ENCODE measurements at regions not wholly inside any gene's neighbourhood (a gene's known extent, or its start where the extent isn't known, plus 50 kb on each side); places are given as distances from the start of the nearest gene placed in this dataset.
"Not testable (repeated sequence)": the region's sequence is repeated elsewhere in the genome, so short reads cannot be mapped to it uniquely, and the experiment has no call there.

DNA sequence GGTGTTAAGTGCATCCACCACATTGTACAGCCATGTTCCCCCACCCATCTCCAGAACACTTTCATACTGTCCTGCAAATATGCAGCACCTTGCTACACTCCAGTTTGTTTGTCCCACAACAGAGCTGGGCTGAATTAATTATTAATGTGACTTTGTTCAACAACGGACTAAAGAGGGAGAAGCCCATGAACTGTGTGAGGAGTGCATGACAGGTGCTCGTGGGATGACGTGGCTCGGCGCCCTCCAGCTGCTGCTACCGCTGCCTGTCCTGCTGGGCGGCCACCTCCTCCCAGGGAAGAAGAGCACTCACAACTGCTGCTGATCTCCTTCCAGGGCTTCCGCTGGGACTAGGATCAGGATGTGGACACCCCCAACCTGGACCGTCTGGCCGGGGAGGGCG is 111.2 kb upstream of the DEFB108B start:
- H3K36me3 Mint-ChIP-seq (ENCODE audit: low read depth); H3K4me3 Mint-ChIP-seq (ENCODE audit: unreplicated experiment); H3K9me3 Mint-ChIP-seq (ENCODE audit: low read depth); DNase-seq (ENCODE audit: low spot score); H3K4me1 Mint-ChIP-seq (ENCODE audit: low read depth); H3K27ac Mint-ChIP-seq (ENCODE audit: unreplicated experiment): not testable (repeated sequence)
- H3K27me3 Mint-ChIP-seq (ENCODE audit: low read depth) = peaks cover 16% of the 10 kb centered on the region

DNA sequence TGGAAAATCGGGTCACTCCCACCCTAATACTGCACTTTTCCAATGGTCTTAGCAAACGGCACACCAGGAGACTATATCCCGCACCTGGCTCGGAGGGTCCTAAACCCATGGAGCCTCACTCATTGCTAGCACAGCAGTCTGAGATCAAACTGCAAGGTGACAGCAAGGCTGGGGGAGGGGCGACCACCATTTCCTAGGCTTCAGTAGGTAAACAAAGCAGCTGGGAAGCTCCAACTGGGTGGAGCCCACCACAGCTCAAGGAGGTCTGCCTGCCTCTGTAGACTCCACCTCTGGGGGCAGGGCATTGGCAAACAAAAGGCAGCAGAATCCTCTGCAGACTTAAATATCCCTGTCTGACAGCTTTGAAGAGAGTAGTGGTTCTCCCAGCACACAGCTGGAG is 109.0 kb upstream of the DEFB108B start:
- H3K36me3 Mint-ChIP-seq (ENCODE audit: low read depth); DNase-seq (ENCODE audit: low spot score); H3K4me3 Mint-ChIP-seq (ENCODE audit: unreplicated experiment); H3K27ac Mint-ChIP-seq (ENCODE audit: unreplicated experiment); H3K4me1 Mint-ChIP-seq (ENCODE audit: low read depth); H3K9me3 Mint-ChIP-seq (ENCODE audit: low read depth): not testable (repeated sequence)
- peaks cover 19% of the 10 kb centered on the region for H3K27me3 Mint-ChIP-seq (ENCODE audit: low read depth)

DNA sequence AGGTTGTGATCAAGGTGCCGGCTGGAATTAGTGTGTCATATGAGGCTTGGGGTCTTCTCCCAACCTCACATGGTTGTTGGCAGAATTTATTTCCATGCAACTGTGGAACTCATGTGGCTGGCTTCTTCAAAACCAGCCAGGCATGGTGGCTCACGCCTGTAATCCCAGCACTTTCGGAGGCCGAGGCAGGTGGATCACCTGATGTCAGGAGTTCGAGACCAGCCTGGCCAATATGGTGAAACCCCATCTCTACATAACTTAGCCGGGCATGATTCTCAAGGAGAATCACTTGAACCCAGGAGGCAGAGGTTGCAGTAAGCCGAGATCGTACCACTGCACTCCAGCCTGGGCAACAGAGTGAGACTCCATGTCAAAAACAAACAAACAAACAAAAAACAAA is 102.3 kb upstream of the DEFB108B start:
- H3K27ac Mint-ChIP-seq (ENCODE audit: unreplicated experiment); H3K9me3 Mint-ChIP-seq (ENCODE audit: low read depth); H3K4me3 Mint-ChIP-seq (ENCODE audit: unreplicated experiment); H3K4me1 Mint-ChIP-seq (ENCODE audit: low read depth); DNase-seq (ENCODE audit: low spot score); H3K36me3 Mint-ChIP-seq (ENCODE audit: low read depth): not testable (repeated sequence)
- H3K27me3 Mint-ChIP-seq (ENCODE audit: low read depth) = peaks cover 13% of the 10 kb centered on the region

DNA sequence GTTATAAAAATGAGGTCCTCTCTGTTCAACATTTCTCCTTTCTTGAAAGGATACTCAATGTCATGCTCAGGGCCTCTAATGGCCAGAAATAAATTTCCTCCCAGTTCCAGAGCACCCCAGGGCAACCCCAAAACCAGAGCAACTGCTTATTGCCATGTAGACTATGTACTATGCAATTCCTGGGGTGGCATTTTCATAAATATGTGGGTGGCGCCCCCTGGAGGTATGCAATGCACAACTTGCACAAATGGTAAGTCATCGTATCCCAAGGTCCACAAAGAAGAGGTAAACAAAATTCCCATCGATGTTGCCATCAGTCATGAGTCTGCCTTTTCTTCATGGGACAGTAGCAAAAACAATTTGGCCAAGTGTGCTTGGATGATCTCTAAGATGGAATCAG is 98.6 kb upstream of the DEFB108B start:
- H3K4me3 Mint-ChIP-seq (ENCODE audit: unreplicated experiment); H3K36me3 Mint-ChIP-seq (ENCODE audit: low read depth); H3K4me1 Mint-ChIP-seq (ENCODE audit: low read depth); H3K27ac Mint-ChIP-seq (ENCODE audit: unreplicated experiment); H3K9me3 Mint-ChIP-seq (ENCODE audit: low read depth); DNase-seq (ENCODE audit: low spot score): not testable (repeated sequence)
- peaks cover 13% of the 10 kb centered on the region for H3K27me3 Mint-ChIP-seq (ENCODE audit: low read depth)

DNA sequence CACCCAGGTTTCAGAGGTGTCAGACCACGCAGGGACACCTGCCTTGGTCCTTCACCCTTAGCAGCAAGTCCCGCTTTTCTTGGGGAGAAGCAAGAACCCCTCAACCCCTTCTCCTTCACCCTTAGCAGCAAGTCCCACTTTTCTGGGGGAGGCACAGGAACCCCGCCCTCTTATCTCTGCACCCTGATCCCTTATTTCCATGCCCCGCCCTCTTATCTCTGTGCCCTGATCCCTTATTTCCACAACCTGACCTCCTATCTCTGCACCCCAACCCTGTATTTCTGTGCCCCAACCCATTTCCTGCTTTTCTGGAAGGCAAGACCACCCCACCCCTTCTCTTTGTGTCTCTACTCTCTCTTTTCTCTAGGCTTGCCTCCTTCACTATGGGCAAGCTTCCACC is 94.7 kb upstream of the DEFB108B start:
- not testable (repeated sequence) for DNase-seq (ENCODE audit: low spot score); H3K27ac Mint-ChIP-seq (ENCODE audit: unreplicated experiment); H3K9me3 Mint-ChIP-seq (ENCODE audit: low read depth); H3K36me3 Mint-ChIP-seq (ENCODE audit: low read depth); H3K4me3 Mint-ChIP-seq (ENCODE audit: unreplicated experiment); H3K4me1 Mint-ChIP-seq (ENCODE audit: low read depth)
- peaks cover 28% of the 10 kb centered on the region for H3K27me3 Mint-ChIP-seq (ENCODE audit: low read depth)

DNA sequence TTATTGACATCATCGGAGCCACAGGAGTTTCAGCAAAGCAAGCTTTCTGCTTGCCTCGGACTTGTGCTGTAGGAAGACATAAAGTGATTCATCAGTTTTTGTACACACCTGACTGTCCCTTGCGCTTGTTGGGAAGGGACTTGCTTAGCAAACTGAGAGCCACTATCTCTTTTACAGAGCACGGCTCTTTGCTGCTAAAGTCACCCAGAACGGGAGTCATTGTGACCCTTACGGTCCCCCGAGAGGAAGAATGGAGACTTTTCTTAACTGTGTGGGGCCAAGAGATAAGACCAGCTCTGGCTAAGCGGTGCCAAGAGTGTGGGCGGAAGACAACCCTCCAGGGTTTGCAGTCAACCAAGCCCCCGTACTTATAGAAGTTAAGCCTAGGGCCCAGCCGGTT is 89.6 kb upstream of the DEFB108B start:
- H3K4me3 Mint-ChIP-seq (ENCODE audit: unreplicated experiment); H3K9me3 Mint-ChIP-seq (ENCODE audit: low read depth); DNase-seq (ENCODE audit: low spot score); H3K27ac Mint-ChIP-seq (ENCODE audit: unreplicated experiment); H3K4me1 Mint-ChIP-seq (ENCODE audit: low read depth); H3K36me3 Mint-ChIP-seq (ENCODE audit: low read depth): not testable (repeated sequence)
- peaks cover 32% of the 10 kb centered on the region for H3K27me3 Mint-ChIP-seq (ENCODE audit: low read depth)

DNA sequence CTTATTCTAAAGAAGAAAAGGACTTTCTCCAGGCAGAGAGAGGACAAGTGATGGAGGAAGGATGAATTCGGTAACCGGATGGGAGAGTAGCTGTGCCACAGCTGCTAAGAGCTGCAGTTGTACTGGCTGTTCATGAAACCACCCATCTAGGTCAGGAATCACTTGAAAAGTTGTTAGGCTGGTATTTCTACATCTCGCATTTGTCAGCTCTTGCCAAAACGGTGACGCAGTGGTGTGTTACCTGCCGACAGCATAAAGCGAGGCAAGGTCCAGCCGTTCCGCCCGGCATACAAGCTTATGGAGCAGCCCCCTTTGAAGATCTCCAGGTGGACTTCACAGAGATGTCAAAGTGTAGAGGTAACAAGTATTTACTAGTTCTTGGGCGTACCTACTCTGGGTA is 87.3 kb upstream of the DEFB108B start:
- not testable (repeated sequence) for H3K27ac Mint-ChIP-seq (ENCODE audit: unreplicated experiment); DNase-seq (ENCODE audit: low spot score); H3K9me3 Mint-ChIP-seq (ENCODE audit: low read depth); H3K36me3 Mint-ChIP-seq (ENCODE audit: low read depth); H3K4me3 Mint-ChIP-seq (ENCODE audit: unreplicated experiment); H3K4me1 Mint-ChIP-seq (ENCODE audit: low read depth)
- H3K27me3 Mint-ChIP-seq (ENCODE audit: low read depth) = peaks cover 36% of the 10 kb centered on the region

DNA sequence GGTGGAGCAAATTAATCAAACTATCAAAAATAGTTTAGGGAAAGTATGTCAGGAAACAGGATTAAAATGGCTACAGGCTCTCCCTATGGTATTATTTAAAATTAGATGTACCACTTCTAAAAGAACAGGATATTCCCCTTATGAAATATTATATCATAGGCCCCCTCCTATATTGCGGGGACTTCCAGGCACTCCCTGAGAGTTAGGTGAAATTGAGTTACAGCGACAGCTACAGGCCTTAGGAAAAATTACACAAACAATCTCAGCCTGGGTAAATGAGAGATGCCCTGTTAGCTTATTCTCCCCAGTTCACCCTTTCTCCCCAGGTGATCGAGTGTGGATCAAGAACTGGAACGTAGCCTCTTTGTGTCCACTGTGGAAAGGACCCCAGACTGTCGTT is 86.7 kb upstream of the DEFB108B start:
- peaks cover 39% of the 10 kb centered on the region for H3K27me3 Mint-ChIP-seq (ENCODE audit: low read depth)
- H3K4me1 Mint-ChIP-seq (ENCODE audit: low read depth); H3K27ac Mint-ChIP-seq (ENCODE audit: unreplicated experiment); H3K9me3 Mint-ChIP-seq (ENCODE audit: low read depth); H3K4me3 Mint-ChIP-seq (ENCODE audit: unreplicated experiment); H3K36me3 Mint-ChIP-seq (ENCODE audit: low read depth); DNase-seq (ENCODE audit: low spot score): not testable (repeated sequence)
- TF ChIP-seq, protein P1, sequence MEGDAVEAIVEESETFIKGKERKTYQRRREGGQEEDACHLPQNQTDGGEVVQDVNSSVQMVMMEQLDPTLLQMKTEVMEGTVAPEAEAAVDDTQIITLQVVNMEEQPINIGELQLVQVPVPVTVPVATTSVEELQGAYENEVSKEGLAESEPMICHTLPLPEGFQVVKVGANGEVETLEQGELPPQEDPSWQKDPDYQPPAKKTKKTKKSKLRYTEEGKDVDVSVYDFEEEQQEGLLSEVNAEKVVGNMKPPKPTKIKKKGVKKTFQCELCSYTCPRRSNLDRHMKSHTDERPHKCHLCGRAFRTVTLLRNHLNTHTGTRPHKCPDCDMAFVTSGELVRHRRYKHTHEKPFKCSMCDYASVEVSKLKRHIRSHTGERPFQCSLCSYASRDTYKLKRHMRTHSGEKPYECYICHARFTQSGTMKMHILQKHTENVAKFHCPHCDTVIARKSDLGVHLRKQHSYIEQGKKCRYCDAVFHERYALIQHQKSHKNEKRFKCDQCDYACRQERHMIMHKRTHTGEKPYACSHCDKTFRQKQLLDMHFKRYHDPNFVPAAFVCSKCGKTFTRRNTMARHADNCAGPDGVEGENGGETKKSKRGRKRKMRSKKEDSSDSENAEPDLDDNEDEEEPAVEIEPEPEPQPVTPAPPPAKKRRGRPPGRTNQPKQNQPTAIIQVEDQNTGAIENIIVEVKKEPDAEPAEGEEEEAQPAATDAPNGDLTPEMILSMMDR (IDR thresholded peaks at IDR 0.05) = peak; percentile 52

DNA sequence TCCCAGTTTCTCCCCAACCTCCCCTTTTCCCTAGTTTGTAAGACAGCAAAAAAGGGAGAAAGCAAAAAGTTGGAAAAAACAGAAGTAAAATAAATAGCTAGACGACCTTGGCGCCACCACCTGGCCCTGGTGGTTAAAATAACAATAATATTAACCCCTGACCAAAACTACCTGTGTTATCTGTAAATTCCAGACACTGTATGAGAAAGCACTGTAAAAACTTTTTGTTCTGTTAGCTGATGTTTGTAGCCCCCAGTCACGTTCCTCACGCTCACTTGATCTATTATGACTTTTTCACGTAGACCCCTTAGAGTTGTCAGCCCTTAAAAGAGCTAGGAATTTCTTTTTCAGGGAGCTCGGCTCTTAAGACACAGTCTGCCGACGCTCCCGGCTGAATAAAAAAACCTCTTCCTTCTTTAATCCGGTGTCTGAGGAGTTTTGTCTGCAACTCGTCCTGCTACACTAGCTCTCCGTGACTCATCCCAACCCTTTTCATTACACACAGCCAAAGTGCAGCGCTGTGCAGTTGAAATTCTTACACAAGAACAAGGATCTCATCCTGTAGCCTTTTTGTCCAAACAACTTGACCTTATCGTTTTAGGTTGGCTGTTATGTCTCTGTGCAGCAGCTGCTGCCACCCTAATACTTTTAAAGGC is 83.9 kb upstream of the DEFB108B start:
- not testable (repeated sequence) for H3K9me3 Mint-ChIP-seq (ENCODE audit: low read depth); H3K4me1 Mint-ChIP-seq (ENCODE audit: low read depth); H3K36me3 Mint-ChIP-seq (ENCODE audit: low read depth); DNase-seq (ENCODE audit: low spot score); H3K27ac Mint-ChIP-seq (ENCODE audit: unreplicated experiment); H3K4me3 Mint-ChIP-seq (ENCODE audit: unreplicated experiment)
- peaks cover 51% of the 10 kb centered on the region for H3K27me3 Mint-ChIP-seq (ENCODE audit: low read depth)

DNA sequence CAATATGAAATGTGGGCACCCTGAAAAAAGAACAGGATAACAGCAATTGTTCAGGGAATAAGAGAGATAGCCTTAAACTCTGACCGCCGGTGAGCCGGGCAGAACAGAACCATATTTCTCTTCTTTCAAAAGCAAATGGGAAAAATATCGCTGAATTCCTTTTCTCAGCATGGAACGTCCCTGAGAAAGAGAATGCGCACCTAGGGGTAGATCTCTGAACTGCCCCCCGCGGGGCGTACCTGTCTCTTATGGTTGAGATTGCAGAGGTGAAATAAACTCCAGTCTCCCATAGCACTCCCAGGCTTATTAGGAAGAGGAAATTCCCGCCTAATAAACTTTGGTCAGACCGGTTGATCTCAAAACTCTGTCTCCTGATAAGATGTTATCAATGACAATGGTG is 82.1 kb upstream of the DEFB108B start:
- H3K36me3 Mint-ChIP-seq (ENCODE audit: low read depth); H3K9me3 Mint-ChIP-seq (ENCODE audit: low read depth); H3K4me1 Mint-ChIP-seq (ENCODE audit: low read depth); H3K27ac Mint-ChIP-seq (ENCODE audit: unreplicated experiment); DNase-seq (ENCODE audit: low spot score); H3K4me3 Mint-ChIP-seq (ENCODE audit: unreplicated experiment): not testable (repeated sequence)
- H3K27me3 Mint-ChIP-seq (ENCODE audit: low read depth) = peaks cover 52% of the 10 kb centered on the region

DNA sequence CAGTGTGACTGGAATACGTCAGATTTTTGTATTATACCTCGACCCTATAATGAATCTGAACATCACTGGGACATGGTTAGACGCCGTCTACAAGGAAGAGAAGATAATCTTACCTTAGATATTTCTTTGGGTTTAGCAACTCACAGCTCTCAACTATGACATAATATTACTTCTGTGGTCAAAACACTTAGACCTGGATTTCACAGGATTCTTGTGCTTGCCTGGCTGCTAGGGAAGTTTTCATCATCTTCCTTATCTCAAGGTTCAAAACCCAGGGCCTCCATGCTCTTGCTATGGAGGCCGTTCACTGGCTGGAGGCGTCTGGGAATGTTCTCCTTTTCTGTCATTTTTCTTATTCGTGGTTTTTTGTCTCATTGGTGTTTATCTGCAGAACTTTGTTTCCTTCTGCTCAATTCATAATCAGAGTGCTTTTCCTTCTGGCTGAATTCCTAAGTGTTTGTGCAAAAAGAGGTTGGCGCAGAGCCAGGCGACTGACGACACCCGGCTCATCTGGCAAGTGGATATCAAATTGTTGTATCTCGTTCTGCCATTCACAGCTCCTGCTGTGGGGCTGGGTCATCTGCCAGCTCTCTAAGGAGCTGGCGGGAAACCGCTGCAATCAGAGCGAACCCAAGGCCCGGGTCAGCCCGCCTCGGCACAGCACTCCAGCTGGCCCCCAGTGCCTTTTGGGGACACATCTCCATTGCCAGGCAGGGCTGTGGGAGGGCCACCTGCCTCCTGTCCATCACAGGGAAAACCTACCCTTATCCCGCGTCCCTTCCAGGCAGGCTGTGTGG is 68.1 kb upstream of the DEFB108B start:
- H3K36me3 Mint-ChIP-seq (ENCODE audit: low read depth); DNase-seq (ENCODE audit: low spot score): not testable (repeated sequence)
- peak overlapping the region; percentile 77 for H3K27ac Mint-ChIP-seq (ENCODE audit: unreplicated experiment)

DNA sequence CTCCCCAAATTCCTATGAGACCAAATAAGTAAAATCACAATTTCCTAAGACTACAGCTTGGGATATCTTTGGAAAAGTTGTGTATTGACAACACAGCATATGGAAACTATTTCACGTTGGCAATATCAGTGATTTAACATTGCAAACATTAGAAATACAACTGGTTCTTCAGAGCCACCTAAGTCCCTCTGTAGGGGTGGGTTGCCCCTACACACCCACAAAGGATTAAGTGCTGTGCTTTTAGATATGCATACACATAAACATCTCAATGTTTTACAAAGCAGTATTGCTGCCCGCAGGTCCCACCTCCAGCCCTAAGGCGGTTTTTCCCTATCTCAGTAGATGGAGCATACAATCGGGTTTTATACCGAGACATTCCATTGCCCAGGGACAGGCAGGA is 66.0 kb upstream of the DEFB108B start:
- not testable (repeated sequence) for H3K36me3 Mint-ChIP-seq (ENCODE audit: low read depth); H3K4me1 Mint-ChIP-seq (ENCODE audit: low read depth); H3K27ac Mint-ChIP-seq (ENCODE audit: unreplicated experiment); DNase-seq (ENCODE audit: low spot score); H3K4me3 Mint-ChIP-seq (ENCODE audit: unreplicated experiment); H3K9me3 Mint-ChIP-seq (ENCODE audit: low read depth); H3K27me3 Mint-ChIP-seq (ENCODE audit: low read depth)

More for the DNA sequence above, 68.1 kb upstream of the DEFB108B start:
- H3K27me3 Mint-ChIP-seq (ENCODE audit: low read depth); H3K4me1 Mint-ChIP-seq (ENCODE audit: low read depth); H3K4me3 Mint-ChIP-seq (ENCODE audit: unreplicated experiment); H3K9me3 Mint-ChIP-seq (ENCODE audit: low read depth): not testable (repeated sequence)
